ENCODE measurements at regions not wholly inside any gene's neighbourhood (a gene's known extent, or its start where the extent isn't known, plus 50 kb on each side); places are given as distances from the start of the nearest gene placed in this dataset.
A peak's percentile ranks its signal among the peaks of the same experiment; 100 is the strongest.

DNA sequence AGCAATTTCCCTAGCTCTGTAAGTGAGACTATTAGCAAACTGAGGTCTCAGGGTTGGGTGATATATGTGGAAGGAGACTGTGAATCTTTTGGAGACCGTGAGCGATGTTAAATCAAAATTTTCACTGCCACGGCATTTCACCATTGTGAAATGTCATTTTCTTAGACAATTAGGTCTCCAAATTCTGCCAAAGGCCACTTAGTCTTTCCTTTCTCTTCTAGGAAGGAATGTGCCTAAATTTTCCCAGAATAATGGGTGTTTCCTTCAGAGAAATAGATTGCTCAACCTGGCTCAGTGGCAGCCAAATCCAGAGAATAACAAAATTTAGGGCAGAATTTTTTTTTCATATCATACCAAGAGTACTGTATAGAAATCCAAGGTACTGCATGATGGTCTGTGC, 64.5 kb upstream of the SCEL start:
- no peaks in the 10 kb centered on the region for H3K36me3 ChIP-seq
- WGBS, 2 donors: 87 to 94% methylated on average over 3 of the region's 3 CpGs
- intact Hi-C loops (cut with DNase I): no loop called here
- no peak for FAIRE-seq
- peak in 1 of 4 donors; percentile 29 for ATAC-seq
- H3K4me3 ChIP-seq: no peak overlapping the region
- no peaks in the 10 kb centered on the region for H3K4me1 ChIP-seq
- TF ChIP-seq, protein P1, sequence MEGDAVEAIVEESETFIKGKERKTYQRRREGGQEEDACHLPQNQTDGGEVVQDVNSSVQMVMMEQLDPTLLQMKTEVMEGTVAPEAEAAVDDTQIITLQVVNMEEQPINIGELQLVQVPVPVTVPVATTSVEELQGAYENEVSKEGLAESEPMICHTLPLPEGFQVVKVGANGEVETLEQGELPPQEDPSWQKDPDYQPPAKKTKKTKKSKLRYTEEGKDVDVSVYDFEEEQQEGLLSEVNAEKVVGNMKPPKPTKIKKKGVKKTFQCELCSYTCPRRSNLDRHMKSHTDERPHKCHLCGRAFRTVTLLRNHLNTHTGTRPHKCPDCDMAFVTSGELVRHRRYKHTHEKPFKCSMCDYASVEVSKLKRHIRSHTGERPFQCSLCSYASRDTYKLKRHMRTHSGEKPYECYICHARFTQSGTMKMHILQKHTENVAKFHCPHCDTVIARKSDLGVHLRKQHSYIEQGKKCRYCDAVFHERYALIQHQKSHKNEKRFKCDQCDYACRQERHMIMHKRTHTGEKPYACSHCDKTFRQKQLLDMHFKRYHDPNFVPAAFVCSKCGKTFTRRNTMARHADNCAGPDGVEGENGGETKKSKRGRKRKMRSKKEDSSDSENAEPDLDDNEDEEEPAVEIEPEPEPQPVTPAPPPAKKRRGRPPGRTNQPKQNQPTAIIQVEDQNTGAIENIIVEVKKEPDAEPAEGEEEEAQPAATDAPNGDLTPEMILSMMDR (IDR thresholded peaks at IDR 0.05): no peak
- no peak for DNase-seq
- H3K27me3 ChIP-seq: no peaks in the 10 kb centered on the region
- no peak overlapping the region for H3K27ac ChIP-seq
- H3K9me3 ChIP-seq: no peaks in the 10 kb centered on the region

DNA sequence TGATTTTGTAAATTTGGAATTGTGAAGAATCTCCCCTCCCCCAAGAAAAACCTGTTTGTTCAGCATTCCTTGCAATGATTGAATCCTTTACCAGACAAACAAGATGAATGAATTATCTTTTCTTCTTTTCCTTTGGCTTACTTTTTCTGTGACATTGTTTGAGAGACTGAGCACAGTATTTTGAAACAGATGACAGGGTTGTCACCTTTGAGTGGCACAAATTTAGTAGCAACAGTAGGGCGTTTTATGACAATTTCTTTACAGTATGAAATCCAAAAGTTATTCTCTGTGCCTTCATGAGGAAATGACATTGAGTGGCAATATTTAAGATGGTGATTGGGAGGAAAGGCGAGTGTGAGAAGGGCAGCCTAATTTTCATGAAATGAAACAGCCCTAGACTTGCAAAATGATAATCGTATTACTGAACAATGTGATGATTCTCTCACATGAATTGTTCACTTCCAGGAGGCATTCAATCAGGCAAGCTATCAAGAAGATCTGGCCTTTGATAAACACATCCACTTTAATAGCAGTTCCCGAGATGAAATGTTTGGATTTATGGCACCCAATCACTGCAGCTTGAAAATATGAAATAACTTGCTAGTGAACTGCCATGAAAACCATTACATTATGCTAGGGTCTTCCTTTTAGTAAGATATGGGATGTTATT, 68.6 kb upstream of the SCEL start:
- H3K27ac ChIP-seq: no peak overlapping the region
- intact Hi-C loops (cut with DNase I): no loop called here
- no peaks in the 10 kb centered on the region for H3K4me1 ChIP-seq
- H3K27me3 ChIP-seq: no peaks in the 10 kb centered on the region
- no peak overlapping the region for H3K4me3 ChIP-seq
- no peaks in the 10 kb centered on the region for H3K9me3 ChIP-seq
- FAIRE-seq (no peak), DNase-seq (no peak), ATAC-seq (no peak)
- H3K36me3 ChIP-seq: no peaks in the 10 kb centered on the region
- WGBS, 2 donors: 56 to 62% methylated on average over 4 of the region's 4 CpGs
- TF ChIP-seq, protein P1 (IDR thresholded peaks at IDR 0.05): no peak

DNA sequence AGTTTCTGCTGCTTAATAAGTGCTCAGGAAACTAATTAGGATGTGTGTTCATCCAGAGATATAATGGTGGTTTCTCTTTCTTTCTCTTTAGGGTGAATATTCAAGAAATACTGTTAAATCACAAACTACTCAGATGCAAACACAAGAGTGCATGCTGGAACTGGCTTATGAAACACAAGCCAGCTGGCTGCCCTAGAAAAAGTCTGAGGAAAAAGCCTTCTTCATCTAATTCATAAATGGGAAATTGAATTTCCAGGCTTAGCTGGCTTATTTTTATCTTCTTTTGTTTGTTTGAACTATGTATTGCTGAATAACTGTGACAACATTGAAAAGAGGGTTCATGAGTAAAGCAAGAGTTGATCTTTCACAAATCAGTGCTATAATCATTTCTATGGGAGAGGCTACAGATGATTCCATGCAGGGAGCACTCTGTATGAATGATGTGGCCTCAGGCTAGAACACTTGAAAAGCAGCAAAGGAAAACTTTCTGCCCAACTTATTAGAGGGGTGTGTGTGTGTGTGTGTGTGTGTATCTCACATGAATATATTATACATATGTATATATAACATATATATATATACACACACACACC, 69.8 kb upstream of the SCEL start:
- intact Hi-C loops (cut with DNase I): no loop called here
- Histone ChIP-seq H3K4me3 (no peak overlapping the region), H3K36me3 (no peaks in the 10 kb centered on the region), H3K9me3 (no peaks in the 10 kb centered on the region), H3K27ac (no peak overlapping the region), H3K4me1 (no peaks in the 10 kb centered on the region), H3K27me3 (no peaks in the 10 kb centered on the region)
- no peak for DNase-seq
- no peak for FAIRE-seq
- TF ChIP-seq, protein P1 (IDR thresholded peaks at IDR 0.05): no peak
- no peak for ATAC-seq

DNA sequence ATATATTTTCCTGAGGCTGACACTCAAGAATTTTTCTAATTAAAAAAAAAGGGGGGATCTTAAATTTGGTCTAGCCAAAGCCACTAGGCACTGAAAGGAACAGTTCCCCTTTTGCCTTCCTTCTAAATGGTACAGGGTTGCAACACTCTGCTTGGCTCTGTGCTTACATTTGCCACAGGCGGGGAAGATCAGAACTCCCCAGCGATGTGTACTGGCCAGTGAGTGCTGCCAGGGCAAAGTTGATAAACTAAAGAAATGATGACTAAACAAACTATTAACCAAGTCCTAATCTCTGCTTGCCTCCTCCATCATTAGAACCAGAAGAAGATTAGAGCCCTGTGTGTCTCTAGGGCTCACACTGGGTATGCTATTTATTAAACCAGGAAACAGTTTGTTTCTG, 75.3 kb upstream of the SCEL start:
- WGBS, 2 donors: 11 to 28% methylated on average over 2 of the region's 2 CpGs

DNA sequence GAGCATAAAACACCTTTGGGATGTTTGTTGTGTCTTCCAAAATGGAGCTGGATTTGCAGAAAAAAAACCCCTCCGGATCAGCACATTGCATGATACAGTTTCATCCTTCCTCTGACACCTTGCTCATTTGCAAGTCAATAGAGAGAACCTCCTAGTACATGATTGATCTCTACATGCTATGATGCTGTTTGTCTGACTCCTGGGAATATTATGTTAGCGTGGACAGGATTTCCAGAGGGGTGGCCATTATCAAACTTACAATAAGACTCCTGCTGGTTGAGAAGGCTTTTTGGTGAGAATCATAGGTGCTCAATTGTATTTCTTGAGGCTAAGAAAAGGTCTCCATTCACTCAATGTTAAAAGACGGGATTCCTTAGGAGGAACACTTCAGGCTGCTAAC, 75.9 kb upstream of the SCEL start:
- DNase-seq: no peak
- no peaks in the 10 kb centered on the region for H3K4me1 ChIP-seq
- H3K27me3 ChIP-seq: no peaks in the 10 kb centered on the region
- no peak for FAIRE-seq
- no peak for ATAC-seq
- WGBS, 2 donors: 60 to 73% methylated on average over 3 of the region's 3 CpGs
- H3K27ac ChIP-seq: no peak overlapping the region
- no peaks in the 10 kb centered on the region for H3K36me3 ChIP-seq
- TF ChIP-seq, protein P1 (IDR thresholded peaks at IDR 0.05): no peak
- intact Hi-C loops (cut with DNase I): no loop called here
- no peaks in the 10 kb centered on the region for H3K9me3 ChIP-seq
- no peak overlapping the region for H3K4me3 ChIP-seq

More for the DNA sequence above, 75.3 kb upstream of the SCEL start:
- FAIRE-seq (no peak), ATAC-seq (peak in 3 of 4 donors; percentile 66 to 86 (median 85)), DNase-seq (peak in 1 of 6 donors; percentile 25)
- intact Hi-C loops (cut with DNase I): no loop called here
- no peaks in the 10 kb centered on the region for H3K27me3 ChIP-seq
- H3K27ac ChIP-seq: no peak overlapping the region
- H3K36me3 ChIP-seq: no peaks in the 10 kb centered on the region
- TF ChIP-seq, protein P1 (IDR thresholded peaks at IDR 0.05): no peak
- no peaks in the 10 kb centered on the region for H3K4me1 ChIP-seq
- H3K9me3 ChIP-seq: no peaks in the 10 kb centered on the region
- no peak overlapping the region for H3K4me3 ChIP-seq

Data from pancreas (tissue), 10 donors.